ENCODE measurements at regions not wholly inside any gene's neighbourhood (a gene's known extent, or its start where the extent isn't known, plus 50 kb on each side); places are given as distances from the start of the nearest gene placed in this dataset.

- TF ChIP-seq, protein P1, sequence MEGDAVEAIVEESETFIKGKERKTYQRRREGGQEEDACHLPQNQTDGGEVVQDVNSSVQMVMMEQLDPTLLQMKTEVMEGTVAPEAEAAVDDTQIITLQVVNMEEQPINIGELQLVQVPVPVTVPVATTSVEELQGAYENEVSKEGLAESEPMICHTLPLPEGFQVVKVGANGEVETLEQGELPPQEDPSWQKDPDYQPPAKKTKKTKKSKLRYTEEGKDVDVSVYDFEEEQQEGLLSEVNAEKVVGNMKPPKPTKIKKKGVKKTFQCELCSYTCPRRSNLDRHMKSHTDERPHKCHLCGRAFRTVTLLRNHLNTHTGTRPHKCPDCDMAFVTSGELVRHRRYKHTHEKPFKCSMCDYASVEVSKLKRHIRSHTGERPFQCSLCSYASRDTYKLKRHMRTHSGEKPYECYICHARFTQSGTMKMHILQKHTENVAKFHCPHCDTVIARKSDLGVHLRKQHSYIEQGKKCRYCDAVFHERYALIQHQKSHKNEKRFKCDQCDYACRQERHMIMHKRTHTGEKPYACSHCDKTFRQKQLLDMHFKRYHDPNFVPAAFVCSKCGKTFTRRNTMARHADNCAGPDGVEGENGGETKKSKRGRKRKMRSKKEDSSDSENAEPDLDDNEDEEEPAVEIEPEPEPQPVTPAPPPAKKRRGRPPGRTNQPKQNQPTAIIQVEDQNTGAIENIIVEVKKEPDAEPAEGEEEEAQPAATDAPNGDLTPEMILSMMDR (IDR thresholded peaks at IDR 0.05; ENCODE audit: low read depth, low read length) = no peak
- H3K4me3 ChIP-seq (ENCODE audit: low read depth, low read length) = no peak overlapping the region
- H3K4me1 ChIP-seq = peaks cover 2% of the 10 kb centered on the region; the same call in 1 of the 2 replicates
- H3K36me3 ChIP-seq = no peaks in the 10 kb centered on the region
- no peaks in the 10 kb centered on the region for H3K9me3 ChIP-seq
- no peak for DNase-seq
- H3K27me3 ChIP-seq = no peaks in the 10 kb centered on the region
Measured at GRCh38 chr9:31606678-31607077, 777.8 kb upstream of the ACO1 start.

- peaks cover 2% of the 10 kb centered on the region; the same call in 1 of the 2 replicates for H3K4me1 ChIP-seq
- no peaks in the 10 kb centered on the region for H3K36me3 ChIP-seq
- TF ChIP-seq, protein P1 (IDR thresholded peaks at IDR 0.05; ENCODE audit: low read depth, low read length) = no peak
- DNase-seq = no peak
- H3K27me3 ChIP-seq = no peaks in the 10 kb centered on the region
- no peaks in the 10 kb centered on the region for H3K9me3 ChIP-seq
- no peak overlapping the region for H3K4me3 ChIP-seq (ENCODE audit: low read depth, low read length)
Measured at GRCh38 chr9:31608416-31608815, 776.0 kb upstream of the ACO1 start.

GRCh38 chr9:31608881-31609280, 775.6 kb upstream of the ACO1 start:
- Histone ChIP-seq H3K9me3 (no peaks in the 10 kb centered on the region), H3K27me3 (no peaks in the 10 kb centered on the region), H3K4me1 (peaks cover 2% of the 10 kb centered on the region; the same call in 1 of the 2 replicates), H3K4me3 (ENCODE audit: low read depth, low read length) (no peak overlapping the region), H3K36me3 (no peaks in the 10 kb centered on the region)
- DNase-seq = no peak
- TF ChIP-seq, protein P1 (IDR thresholded peaks at IDR 0.05; ENCODE audit: low read depth, low read length) = no peak

DNA sequence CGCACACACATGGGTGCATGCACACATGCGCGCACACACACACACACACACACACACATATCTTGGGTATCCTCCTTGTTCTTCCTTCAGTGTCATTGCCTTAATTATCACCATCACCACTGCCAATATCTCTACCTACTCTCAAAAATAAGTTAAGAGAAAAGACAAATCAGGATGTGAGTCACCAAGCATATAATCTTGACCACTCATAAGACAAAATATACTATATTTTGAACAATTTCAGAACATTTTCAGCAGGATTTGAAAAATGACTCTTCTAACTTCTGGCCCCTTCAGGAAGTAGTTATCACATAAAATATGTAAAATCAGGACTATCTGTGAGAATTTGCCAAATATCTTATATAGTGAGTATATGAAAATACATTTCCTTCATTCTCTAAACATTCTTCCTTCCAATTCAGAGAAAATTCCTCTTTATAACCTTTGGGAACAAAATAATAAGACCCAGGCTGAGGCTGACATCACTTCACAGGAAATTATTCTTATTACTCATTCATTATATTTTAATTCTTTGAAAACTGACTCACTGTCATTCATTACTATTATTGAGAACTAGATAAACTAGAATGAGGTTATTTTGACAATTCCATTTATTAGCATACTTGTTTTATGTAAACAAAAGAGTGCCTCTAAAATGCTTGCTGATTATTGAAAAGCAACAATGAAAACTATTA, 772.0 kb upstream of the ACO1 start:
- Histone ChIP-seq H3K27me3 (no peaks in the 10 kb centered on the region), H3K4me3 (ENCODE audit: low read depth, low read length) (no peak overlapping the region), H3K36me3 (no peaks in the 10 kb centered on the region), H3K9me3 (no peaks in the 10 kb centered on the region), H3K4me1 (peaks cover 2% of the 10 kb centered on the region; the same call in 1 of the 2 replicates)
- TF ChIP-seq, protein P1 (IDR thresholded peaks at IDR 0.05; ENCODE audit: low read depth, low read length) = no peak
- no peak for DNase-seq

DNA sequence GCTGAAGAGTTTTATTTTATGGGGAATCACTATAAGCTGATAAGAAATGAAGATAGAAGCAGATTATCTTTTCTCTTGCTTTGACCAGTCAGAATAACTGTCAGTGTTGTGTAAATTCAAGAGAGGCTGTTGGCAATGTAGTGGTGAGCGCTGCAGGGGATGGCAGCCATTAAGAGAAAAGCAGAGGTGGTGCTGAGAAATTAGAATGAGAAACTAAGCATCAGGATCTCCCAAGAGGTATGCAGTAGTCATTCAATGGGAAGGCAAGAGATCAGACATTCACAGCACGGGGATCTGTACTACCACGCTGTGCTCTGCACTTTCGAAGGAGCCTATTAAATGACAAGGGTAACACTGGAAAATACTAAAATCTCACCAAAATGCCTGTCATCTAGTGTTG, 768.5 kb upstream of the ACO1 start:
- TF ChIP-seq, protein P1 (IDR thresholded peaks at IDR 0.05; ENCODE audit: low read depth, low read length) = no peak
- no peaks in the 10 kb centered on the region for H3K36me3 ChIP-seq
- no peak for DNase-seq
- H3K4me3 ChIP-seq (ENCODE audit: low read depth, low read length) = no peak overlapping the region
- H3K9me3 ChIP-seq = no peaks in the 10 kb centered on the region
- no peaks in the 10 kb centered on the region for H3K4me1 ChIP-seq
- H3K27me3 ChIP-seq = no peaks in the 10 kb centered on the region

- DNase-seq = no peak
- Histone ChIP-seq H3K4me3 (ENCODE audit: low read depth, low read length) (no peak overlapping the region), H3K36me3 (no peaks in the 10 kb centered on the region), H3K4me1 (peaks cover 2% of the 10 kb centered on the region), H3K9me3 (no peaks in the 10 kb centered on the region), H3K27me3 (no peaks in the 10 kb centered on the region)
- TF ChIP-seq, protein P1 (IDR thresholded peaks at IDR 0.05; ENCODE audit: low read depth, low read length) = no peak
Measured at GRCh38 chr9:31623511-31623910, 760.9 kb upstream of the ACO1 start.
